IPS-11a (cell line): ENCODE measurements at regions not wholly inside any gene's neighbourhood (a gene's known extent, or its start where the extent isn't known, plus 50 kb on each side); places are given as distances from the start of the nearest gene placed in this dataset.

Source experiments
- H3K4me3 ChIP-seq: one replicate; pipeline ENCODE4 v1.5.1; 2013; ENCODE audit warnings: low read depth, low read length, control low read depth

- H3K4me3 ChIP-seq = no peak overlapping the region
Observed at GRCh38 chr21:35672313-35672712, 388.0 kb downstream of the SETD4 start.

GRCh38 chr21:35664683-35665082, 395.6 kb downstream of the SETD4 start:
- H3K4me3 ChIP-seq = no peak overlapping the region

- no peak overlapping the region for H3K4me3 ChIP-seq
Observed at GRCh38 chr21:35663856-35664606, 396.3 kb downstream of the SETD4 start.

GRCh38 chr21:35658242-35658641, 402.1 kb downstream of the SETD4 start:
- no peak overlapping the region for H3K4me3 ChIP-seq

- H3K4me3 ChIP-seq = no peak overlapping the region
Observed at GRCh38 chr21:35652872-35653271, 407.5 kb downstream of the SETD4 start.

GRCh38 chr21:35652196-35652595, 408.1 kb downstream of the SETD4 start:
- H3K4me3 ChIP-seq = no peak overlapping the region

- no peak overlapping the region for H3K4me3 ChIP-seq
Observed at GRCh38 chr21:35651196-35651595, 409.1 kb downstream of the SETD4 start.

- no peak overlapping the region for H3K4me3 ChIP-seq
Observed at GRCh38 chr21:35649186-35649585, 411.1 kb downstream of the SETD4 start.

DNA sequence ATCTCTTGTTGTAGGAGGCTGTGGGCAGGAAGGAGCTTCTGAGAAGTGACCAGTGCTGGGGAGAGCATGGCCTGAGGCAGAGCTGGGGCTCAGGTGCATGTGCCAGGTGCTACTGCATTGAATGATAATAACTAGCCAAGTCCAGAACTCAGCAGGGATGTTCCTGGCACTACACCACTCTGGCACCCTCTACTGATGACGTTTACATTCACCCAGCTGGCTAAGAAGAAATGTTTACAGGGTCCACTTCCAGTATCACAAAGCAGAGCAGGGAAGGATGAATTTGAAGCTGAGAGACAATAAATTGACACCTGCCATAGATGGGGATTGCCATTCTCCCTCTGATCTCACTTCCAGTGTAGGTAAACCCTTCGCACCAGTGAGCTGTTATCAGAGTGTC, 411.8 kb downstream of the SETD4 start:
- H3K4me3 ChIP-seq = no peak overlapping the region

DNA sequence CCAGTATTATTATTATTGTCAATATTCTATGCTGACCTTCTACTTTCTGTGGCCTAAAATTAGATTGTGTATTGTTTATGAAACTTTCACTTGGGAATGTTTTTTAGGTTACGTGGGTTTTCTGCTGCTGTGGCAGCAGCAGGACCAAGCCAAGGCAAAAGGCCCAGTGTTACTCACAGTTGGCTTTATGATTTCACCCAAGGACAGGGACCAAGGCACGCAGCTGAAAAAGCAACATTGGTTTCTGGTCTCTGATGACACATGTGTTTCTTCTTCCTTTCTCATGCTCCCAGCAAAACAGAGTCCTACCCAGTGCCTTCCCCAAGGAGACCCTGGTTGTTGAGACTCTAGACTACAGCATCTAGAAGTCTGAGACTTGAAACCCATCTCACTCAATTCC, 413.7 kb downstream of the SETD4 start:
- no peak overlapping the region for H3K4me3 ChIP-seq

DNA sequence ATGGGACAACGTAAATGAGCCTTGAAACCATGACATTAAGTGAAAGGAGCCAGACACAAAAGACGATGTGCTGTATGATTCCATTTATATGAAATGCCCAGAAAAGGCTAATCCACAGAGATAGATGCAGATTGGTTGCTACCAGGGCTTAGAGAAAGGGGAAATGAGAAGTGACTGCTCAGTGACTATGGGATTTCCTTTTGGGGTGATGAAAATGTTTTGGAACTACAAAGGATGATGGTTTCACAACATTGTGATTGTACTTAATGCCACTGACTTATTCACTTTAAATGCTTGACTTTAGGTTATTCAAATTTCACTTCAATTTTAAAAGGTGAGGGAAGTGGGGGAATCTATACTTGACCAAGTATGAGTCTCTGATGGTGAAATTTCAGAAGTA, 414.3 kb downstream of the SETD4 start:
- H3K4me3 ChIP-seq = no peak overlapping the region

GRCh38 chr21:35644523-35644922, 415.8 kb downstream of the SETD4 start:
- no peak overlapping the region for H3K4me3 ChIP-seq

DNA sequence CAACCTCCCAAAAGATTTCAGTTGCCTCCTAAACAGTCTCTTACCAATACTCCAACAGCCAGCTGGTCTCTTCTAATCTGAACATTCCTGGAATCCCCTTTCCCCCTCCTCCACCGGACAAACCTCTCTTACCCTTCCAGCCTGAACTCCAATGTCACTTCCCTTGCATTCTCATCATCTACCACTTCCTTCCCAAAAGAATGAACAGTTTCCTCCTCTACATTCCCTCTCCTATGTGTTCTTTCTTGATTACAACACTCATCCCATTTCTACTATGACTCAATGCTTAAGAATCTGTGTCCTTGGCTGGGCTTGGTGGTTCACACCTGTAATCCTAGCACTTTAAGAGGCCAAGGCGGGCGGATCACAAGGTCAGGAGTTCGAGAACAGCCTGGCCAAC, 417.1 kb downstream of the SETD4 start:
- H3K4me3 ChIP-seq = no peak overlapping the region

DNA sequence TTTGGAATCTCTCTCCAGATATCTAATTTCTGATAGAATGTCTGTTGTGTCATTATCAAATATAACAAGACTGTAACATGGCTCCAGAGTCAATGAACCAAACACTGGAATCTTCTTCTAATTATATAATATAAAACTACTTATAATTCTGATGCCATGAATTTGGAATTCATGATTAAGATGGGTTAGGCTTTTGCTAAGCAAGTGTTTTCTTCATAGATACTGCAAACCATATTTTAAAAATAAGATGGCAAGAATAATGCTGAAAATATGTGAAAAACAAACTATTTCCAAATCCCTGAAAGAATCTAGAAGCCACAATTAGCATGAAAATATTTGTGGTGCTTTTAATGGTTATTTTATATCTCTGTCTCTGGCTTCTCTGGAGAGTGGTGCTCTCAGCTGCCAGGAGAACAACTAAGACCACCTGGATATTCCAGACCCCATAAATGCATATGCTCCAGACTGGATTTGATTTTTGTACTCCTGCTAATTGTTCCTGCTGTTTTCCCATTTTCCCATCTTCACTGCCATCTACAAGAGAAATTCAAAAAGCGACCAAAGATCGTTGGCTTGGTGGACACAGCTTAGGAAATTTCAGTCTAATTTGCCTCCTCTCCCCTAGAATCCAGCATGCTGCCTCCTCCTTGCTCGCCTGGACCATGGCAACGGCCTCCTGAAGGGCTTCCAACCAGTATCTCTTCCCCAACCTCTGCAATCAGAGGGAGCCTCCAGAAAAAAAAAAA, 418.9 kb downstream of the SETD4 start:
- no peak overlapping the region for H3K4me3 ChIP-seq

- H3K4me3 ChIP-seq = no peak overlapping the region
Observed at GRCh38 chr21:35637431-35637830, 422.9 kb downstream of the SETD4 start.

- no peak overlapping the region for H3K4me3 ChIP-seq
Observed at GRCh38 chr21:35635994-35636393, 424.3 kb downstream of the SETD4 start.

- H3K4me3 ChIP-seq = no peak overlapping the region
Observed at GRCh38 chr21:35635261-35635660, 425.1 kb downstream of the SETD4 start.

- H3K4me3 ChIP-seq = no peak overlapping the region
Observed at GRCh38 chr21:35633501-35633900, 426.8 kb downstream of the SETD4 start.

GRCh38 chr21:35632711-35633110, 427.6 kb downstream of the SETD4 start:
- H3K4me3 ChIP-seq = no peak overlapping the region

DNA sequence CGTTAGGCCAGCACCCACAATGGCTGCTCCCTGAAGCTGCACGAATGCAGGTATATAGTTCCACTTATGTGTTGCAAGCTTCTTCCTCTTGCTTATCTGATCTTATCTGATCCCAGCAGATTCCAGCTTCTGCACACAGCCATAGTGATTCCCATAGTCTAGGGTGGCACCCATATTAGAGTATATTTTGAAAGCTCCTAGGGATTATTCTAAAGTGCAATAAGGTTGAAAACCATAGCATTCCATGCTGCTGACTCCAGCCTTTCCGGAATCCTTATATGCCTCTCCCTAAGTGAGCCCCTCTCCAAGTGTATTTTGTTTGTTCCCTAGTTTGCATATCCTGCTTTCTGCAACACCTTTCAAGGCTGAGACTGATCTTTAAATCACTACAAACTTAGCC, 432.0 kb downstream of the SETD4 start:
- no peak overlapping the region for H3K4me3 ChIP-seq

GRCh38 chr21:35627462-35627861, 432.9 kb downstream of the SETD4 start:
- H3K4me3 ChIP-seq = no peak overlapping the region

GRCh38 chr21:35625576-35625975, 434.8 kb downstream of the SETD4 start:
- H3K4me3 ChIP-seq = no peak overlapping the region
